ENCODE measurements at regions not wholly inside any gene's neighbourhood (a gene's known extent, or its start where the extent isn't known, plus 50 kb on each side); places are given as distances from the start of the nearest gene placed in this dataset.
"Not testable (repeated sequence)": the region's sequence is repeated elsewhere in the genome, so short reads cannot be mapped to it uniquely, and the experiment has no call there.

- no peak overlapping the region for H3K4me2 ChIP-seq (ENCODE audit: low read length)
- no peaks in the 10 kb centered on the region for H3K9me3 ChIP-seq (ENCODE audit: low read length)
- no peaks in the 10 kb centered on the region for H3K36me3 ChIP-seq (ENCODE audit: insufficient read depth, low read length)
- H4K20me1 ChIP-seq (ENCODE audit: insufficient read depth, low read length): no peaks in the 10 kb centered on the region
- TF ChIP-seq CTCF (conservative IDR thresholded peaks at IDR 0.05; ENCODE audit: low read length) (no peak), EZH2phosphoT487 (IDR thresholded peaks at IDR 0.05; ENCODE audit: borderline replicate concordance, low read depth, low read length) (no peak)
- no peaks in the 10 kb centered on the region for H3K9me2 ChIP-seq (ENCODE audit: insufficient read depth, low read length)
- H3K79me2 ChIP-seq (ENCODE audit: insufficient read depth, low read depth, low read length): no peaks in the 10 kb centered on the region
- BruUV-seq (replicated peaks): no TSS peak
- H2AFZ ChIP-seq (ENCODE audit: low read length): no peak overlapping the region
- no peak overlapping the region for H3K4me3 ChIP-seq (ENCODE audit: low read depth, low read length, poor library complexity, severe bottlenecking)
- no peak overlapping the region for H3K27ac ChIP-seq (ENCODE audit: low read depth, low read length, poor library complexity, severe bottlenecking)
- ChIA-PET POLR2A (no interaction called here), CTCF (ENCODE audit: unreplicated experiment) (no interaction called here)
- intact Hi-C loops (cut with micrococcal nuclease; ENCODE audit: unreplicated experiment): no loop called here
- no peaks in the 10 kb centered on the region for H3K4me1 ChIP-seq (ENCODE audit: insufficient read depth, low read length, poor library complexity, severe bottlenecking)
- DNase-seq (ENCODE audit: low spot score): no peak
Observed at GRCh38 chrX:114061226-114061625, 522.7 kb upstream of the HTR2C start.

DNA sequence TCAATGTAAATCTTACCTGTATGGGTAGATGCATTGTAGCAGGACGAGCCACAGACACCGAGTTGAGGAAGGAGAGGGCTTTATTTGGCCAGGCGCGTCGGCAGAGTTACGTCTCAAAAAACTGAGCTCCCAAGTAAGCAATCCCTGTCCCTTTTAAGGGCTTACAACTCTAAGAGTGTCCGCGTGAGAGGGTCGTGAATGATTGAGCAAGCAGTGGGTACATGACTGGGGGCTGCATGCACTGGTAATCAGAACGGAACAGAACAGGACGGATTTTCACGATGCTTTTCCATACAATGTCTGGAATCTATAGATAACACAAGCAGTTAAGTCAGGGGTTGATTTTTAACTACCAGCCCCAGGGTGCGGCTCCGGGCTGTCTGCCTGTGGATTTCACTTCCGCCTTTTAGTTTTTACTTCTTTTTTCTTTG lies 524.9 kb upstream of the HTR2C start:
- Histone ChIP-seq H3K9me2 (ENCODE audit: insufficient read depth, low read length) (no peaks in the 10 kb centered on the region), H3K4me1 (ENCODE audit: insufficient read depth, low read length, poor library complexity, severe bottlenecking) (no peaks in the 10 kb centered on the region), H3K36me3 (ENCODE audit: insufficient read depth, low read length) (no peaks in the 10 kb centered on the region), H3K4me3 (ENCODE audit: low read depth, low read length, poor library complexity, severe bottlenecking) (no peak overlapping the region), H3K27ac (ENCODE audit: low read depth, low read length, poor library complexity, severe bottlenecking) (no peak overlapping the region), H3K4me2 (ENCODE audit: low read length) (no peak overlapping the region), H3K79me2 (ENCODE audit: insufficient read depth, low read depth, low read length) (no peaks in the 10 kb centered on the region), H3K9me3 (ENCODE audit: low read length) (no peaks in the 10 kb centered on the region), H4K20me1 (ENCODE audit: insufficient read depth, low read length) (no peaks in the 10 kb centered on the region), H2AFZ (ENCODE audit: low read length) (no peak overlapping the region)
- ChIA-PET POLR2A (no interaction called here), CTCF (ENCODE audit: unreplicated experiment) (no interaction called here)
- TF ChIP-seq CTCF (conservative IDR thresholded peaks at IDR 0.05; ENCODE audit: low read length): no peak
- no peak for TF ChIP-seq EZH2phosphoT487 (IDR thresholded peaks at IDR 0.05; ENCODE audit: borderline replicate concordance, low read depth, low read length)
- intact Hi-C loops (cut with micrococcal nuclease; ENCODE audit: unreplicated experiment): no loop called here
- no peak for DNase-seq (ENCODE audit: low spot score)
- BruUV-seq (replicated peaks): no TSS peak

GRCh38 chrX:114057422-114057821 lies 526.5 kb upstream of the HTR2C start:
- H3K79me2 ChIP-seq (ENCODE audit: insufficient read depth, low read depth, low read length): not testable (repeated sequence)

More at GRCh38 chrX:114057422-114057821, 526.5 kb upstream of the HTR2C start:
- H3K4me3 ChIP-seq (ENCODE audit: low read depth, low read length, poor library complexity, severe bottlenecking); H3K9me2 ChIP-seq (ENCODE audit: insufficient read depth, low read length); H2AFZ ChIP-seq (ENCODE audit: low read length); H3K27ac ChIP-seq (ENCODE audit: low read depth, low read length, poor library complexity, severe bottlenecking); H3K36me3 ChIP-seq (ENCODE audit: insufficient read depth, low read length); BruUV-seq (replicated peaks); intact Hi-C loops (cut with micrococcal nuclease; ENCODE audit: unreplicated experiment); H4K20me1 ChIP-seq (ENCODE audit: insufficient read depth, low read length); H3K4me1 ChIP-seq (ENCODE audit: insufficient read depth, low read length, poor library complexity, severe bottlenecking); H3K4me2 ChIP-seq (ENCODE audit: low read length); DNase-seq (ENCODE audit: low spot score); H3K9me3 ChIP-seq (ENCODE audit: low read length): not testable (repeated sequence)
- CTCF ChIA-PET (ENCODE audit: unreplicated experiment): interaction anchor here (0.6 kb wide), 1 partner anchor 68 kb away, joined by 3 read pairs; no protein-coding TSS in a partner anchor
- POLR2A ChIA-PET: interaction anchor here (0.6 kb wide), 2 partner anchors 26 to 1225 kb away, joined by 3 to 5 read pairs; no protein-coding TSS in a partner anchor

Measured in OCI-LY7 (cell line).